Left lung (tissue), 4 donors: ENCODE measurements at regions not wholly inside any gene's neighbourhood (a gene's known extent, or its start where the extent isn't known, plus 50 kb on each side); places are given as distances from the start of the nearest gene placed in this dataset.

Experiments
- ATAC-seq: fragments of 200-7000 bp; cut with Tn5 transposase; one replicate; pipeline ENCODE4 v1.9.1; 2020; ENCODE audit warnings: moderate library complexity
- DNase-seq, 4 donors: peaks; one replicate each; pipeline ENCODE4 v3.0.0-alpha.2; 2013 to 2020
- H3K27ac ChIP-seq, 2 donors: fragments of 200-600 bp; sonication (generic) in 1 of 2; one replicate each; pipeline versions ENCODE4 v1.5.0 to v1.8.0; 2020 to 2021
- H3K27me3 ChIP-seq, 2 donors: fragments of 200-600 bp; sonication (generic) in 1 of 2; one replicate each; pipeline versions ENCODE4 v1.5.0 to v1.8.0; 2020 to 2021
- H3K36me3 ChIP-seq, 2 donors: fragments of 200-600 bp; sonication (generic) in 1 of 2; one replicate each; pipeline versions ENCODE4 v1.5.0 to v1.8.0; 2020 to 2021
- H3K4me1 ChIP-seq, 2 donors: fragments of 200-600 bp; one replicate each; pipeline ENCODE4 v1.8.0; 2021
- H3K4me3 ChIP-seq, 2 donors: fragments of 200-600 bp; sonication (generic) in 1 of 2; one replicate each; pipeline versions ENCODE4 v1.5.0 to v1.8.0; 2020 to 2021; ENCODE audit warnings: mild to moderate bottlenecking in 1 of 2
- H3K9me3 ChIP-seq, 2 donors: fragments of 200-600 bp; sonication (generic) in 1 of 2; one replicate each; pipeline versions ENCODE4 v1.5.0 to v1.8.0; 2020 to 2021
- intact Hi-C, 2 donors: fragments of 100-400 bp; cut with DNase I; formaldehyde crosslinking; loops; one replicate each; pipeline versions ENCODE4 v1.11.2 to v1.14.2; 2022
- TF ChIP-seq, protein P1 (sequence below), 2 donors: fragments of 200-600 bp; sonication (generic) in 1 of 2; IDR thresholded peaks; one replicate each; pipeline versions ENCODE4 v1.5.0 to v1.8.0; 2021; ENCODE audit warnings: antibody characterized with exemption in 2 of 2
- donor health status: DM: no; HTN: yes; CAD: no.
- donor health status: DM: no; HTN: no; CAD: no.

DNA sequence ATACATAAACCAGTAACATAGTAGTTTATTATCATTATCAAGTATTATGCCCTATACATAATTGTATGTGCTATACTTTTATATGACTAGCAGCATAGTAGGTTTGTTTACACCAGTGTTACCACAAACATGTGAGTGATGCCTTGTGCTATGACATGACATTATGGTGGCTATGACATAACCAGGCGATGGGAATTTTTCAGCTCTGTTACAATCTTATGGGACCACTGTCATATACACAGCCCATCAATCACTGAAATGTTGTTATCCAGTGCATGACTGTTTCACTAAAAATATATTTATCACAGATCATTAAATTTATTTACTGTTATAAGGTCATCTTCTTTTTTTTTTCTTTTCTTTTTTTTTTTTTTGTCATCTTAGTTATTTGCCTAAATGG, 674.5 kb downstream of the PCDH17 start:
- DNase-seq, result no peak
- TF ChIP-seq, protein P1, sequence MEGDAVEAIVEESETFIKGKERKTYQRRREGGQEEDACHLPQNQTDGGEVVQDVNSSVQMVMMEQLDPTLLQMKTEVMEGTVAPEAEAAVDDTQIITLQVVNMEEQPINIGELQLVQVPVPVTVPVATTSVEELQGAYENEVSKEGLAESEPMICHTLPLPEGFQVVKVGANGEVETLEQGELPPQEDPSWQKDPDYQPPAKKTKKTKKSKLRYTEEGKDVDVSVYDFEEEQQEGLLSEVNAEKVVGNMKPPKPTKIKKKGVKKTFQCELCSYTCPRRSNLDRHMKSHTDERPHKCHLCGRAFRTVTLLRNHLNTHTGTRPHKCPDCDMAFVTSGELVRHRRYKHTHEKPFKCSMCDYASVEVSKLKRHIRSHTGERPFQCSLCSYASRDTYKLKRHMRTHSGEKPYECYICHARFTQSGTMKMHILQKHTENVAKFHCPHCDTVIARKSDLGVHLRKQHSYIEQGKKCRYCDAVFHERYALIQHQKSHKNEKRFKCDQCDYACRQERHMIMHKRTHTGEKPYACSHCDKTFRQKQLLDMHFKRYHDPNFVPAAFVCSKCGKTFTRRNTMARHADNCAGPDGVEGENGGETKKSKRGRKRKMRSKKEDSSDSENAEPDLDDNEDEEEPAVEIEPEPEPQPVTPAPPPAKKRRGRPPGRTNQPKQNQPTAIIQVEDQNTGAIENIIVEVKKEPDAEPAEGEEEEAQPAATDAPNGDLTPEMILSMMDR (IDR thresholded peaks at IDR 0.05), result no peak
- no peak overlapping the region for H3K4me3 ChIP-seq
- H3K36me3 ChIP-seq, result no peaks in the 10 kb centered on the region
- ATAC-seq, result no peak
- no peaks in the 10 kb centered on the region for H3K4me1 ChIP-seq
- H3K27ac ChIP-seq, result no peak overlapping the region
- no peaks in the 10 kb centered on the region for H3K27me3 ChIP-seq
- intact Hi-C loops, result no loop called here
- H3K9me3 ChIP-seq, result no peaks in the 10 kb centered on the region

DNA sequence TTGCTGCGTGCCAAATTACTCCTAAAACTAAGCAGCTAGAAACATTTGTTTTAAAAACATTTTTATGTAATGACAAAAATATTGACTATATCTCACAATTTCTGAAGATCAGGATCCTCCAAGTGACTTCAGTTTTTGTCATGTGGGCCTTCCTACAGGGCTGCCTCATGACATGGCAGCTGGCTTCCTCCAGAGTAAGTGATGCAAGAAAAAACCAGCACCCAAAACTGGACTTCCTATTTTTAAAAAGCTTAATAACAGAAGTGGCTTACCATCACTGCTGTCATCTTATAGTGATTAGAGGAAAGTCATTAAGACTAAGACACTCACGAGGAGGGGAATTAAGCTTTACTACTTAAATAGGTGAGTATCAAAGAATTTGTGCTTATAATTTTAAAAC, 681.7 kb downstream of the PCDH17 start:
- intact Hi-C loops, result no loop called here
- Histone ChIP-seq H3K36me3 (no peaks in the 10 kb centered on the region), H3K27ac (no peak overlapping the region), H3K9me3 (no peaks in the 10 kb centered on the region), H3K4me3 (no peak overlapping the region), H3K27me3 (no peaks in the 10 kb centered on the region), H3K4me1 (no peaks in the 10 kb centered on the region)
- no peak for ATAC-seq
- DNase-seq, result no peak
- TF ChIP-seq, protein P1 (IDR thresholded peaks at IDR 0.05), result no peak

DNA sequence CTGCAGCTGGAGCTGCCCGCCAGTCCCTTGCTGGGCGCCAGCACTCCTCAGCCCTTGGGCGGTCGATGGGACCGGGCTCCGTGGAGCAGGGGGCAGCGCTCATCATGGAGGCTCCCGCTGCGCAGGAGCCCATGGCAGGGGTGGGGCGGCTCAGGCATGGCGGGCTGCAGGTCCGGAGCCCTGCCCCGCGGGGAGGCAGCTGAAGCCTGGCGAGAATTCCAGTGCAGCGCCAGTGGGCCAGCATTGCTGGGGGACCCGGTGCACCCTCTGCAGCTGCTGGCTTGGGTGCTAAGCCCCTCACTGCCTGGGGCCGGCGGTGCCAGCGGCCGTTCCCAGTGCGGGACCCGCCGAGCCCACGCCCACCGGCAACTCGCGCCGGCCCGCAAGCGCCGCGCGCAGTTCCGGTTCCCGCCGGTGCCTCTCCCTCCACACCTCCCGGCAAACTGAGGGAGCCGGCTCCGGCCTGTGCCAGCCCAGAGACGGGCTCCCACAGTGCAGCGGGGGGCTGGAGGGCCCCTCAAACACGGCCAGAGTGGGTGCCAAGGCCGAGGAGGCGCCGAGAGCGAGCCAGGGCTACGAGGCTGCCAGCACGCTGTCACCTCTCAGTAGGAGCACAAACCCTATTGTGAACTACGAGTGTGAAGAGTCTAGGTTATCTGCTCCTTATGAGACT, 687.1 kb downstream of the PCDH17 start:
- Histone ChIP-seq H3K27ac (no peak overlapping the region), H3K9me3 (no peaks in the 10 kb centered on the region), H3K4me3 (no peak overlapping the region), H3K4me1 (no peaks in the 10 kb centered on the region), H3K27me3 (no peaks in the 10 kb centered on the region), H3K36me3 (no peaks in the 10 kb centered on the region)
- ATAC-seq (no peak), DNase-seq (peak in 1 of 4 donors; percentile 69)
- intact Hi-C loops, result no loop called here
- TF ChIP-seq, protein P1 (IDR thresholded peaks at IDR 0.05), result no peak

DNA sequence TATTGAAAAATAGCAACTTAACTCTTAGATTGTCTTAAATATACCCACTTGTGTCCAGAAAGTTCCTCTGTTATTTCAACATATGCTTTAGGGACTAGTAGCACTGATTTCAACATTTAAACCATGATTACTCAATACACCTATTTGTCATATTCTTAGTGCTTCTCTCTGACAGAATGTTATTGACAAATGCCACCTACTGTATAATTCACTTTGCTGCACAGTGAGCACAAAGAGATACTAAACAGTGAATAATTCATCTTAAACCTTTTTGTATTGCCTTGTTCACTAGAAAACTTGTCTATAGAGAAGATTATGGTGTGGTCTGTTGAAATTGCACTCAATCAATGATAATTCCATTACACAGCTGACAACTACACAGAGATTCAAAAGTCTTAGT, 692.6 kb downstream of the PCDH17 start:
- ATAC-seq (no peak), DNase-seq (peak in 2 of 4 donors; percentile 43 to 53)
- Histone ChIP-seq H3K9me3 (no peaks in the 10 kb centered on the region), H3K27ac (no peak overlapping the region), H3K27me3 (no peaks in the 10 kb centered on the region), H3K36me3 (no peaks in the 10 kb centered on the region), H3K4me1 (peaks cover 0 to 6% of the 10 kb centered on the region in 2 donors), H3K4me3 (no peak overlapping the region)
- intact Hi-C loops, result no loop called here
- TF ChIP-seq, protein P1 (IDR thresholded peaks at IDR 0.05), result no peak

DNA sequence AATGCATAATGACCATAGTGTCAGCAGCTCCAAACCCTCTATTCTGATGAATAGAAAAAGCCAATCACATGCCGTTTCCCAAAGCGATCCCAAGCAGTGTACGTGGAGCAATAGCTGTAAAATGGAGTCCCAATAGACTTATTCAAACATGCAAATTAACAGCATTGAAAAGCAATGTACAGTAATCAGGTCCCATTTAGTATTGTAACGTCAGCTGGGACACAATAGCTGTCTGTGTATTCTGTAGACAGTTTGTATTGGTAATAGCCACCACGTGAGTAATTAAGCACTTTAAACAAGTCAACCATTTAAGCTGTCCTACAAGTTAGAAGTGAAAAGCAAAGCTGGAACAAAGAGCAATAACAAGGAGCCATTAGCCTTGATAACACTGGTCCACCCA, 698.2 kb downstream of the PCDH17 start:
- Histone ChIP-seq H3K27ac (no peak overlapping the region), H3K36me3 (no peaks in the 10 kb centered on the region), H3K4me1 (no peaks in the 10 kb centered on the region), H3K9me3 (no peaks in the 10 kb centered on the region), H3K4me3 (no peak overlapping the region), H3K27me3 (no peaks in the 10 kb centered on the region)
- DNase-seq (no peak), ATAC-seq (no peak)
- intact Hi-C loops, result no loop called here
- TF ChIP-seq, protein P1 (IDR thresholded peaks at IDR 0.05), result no peak
